ENCODE measurements at regions not wholly inside any gene's neighbourhood (a gene's known extent, or its start where the extent isn't known, plus 50 kb on each side); places are given as distances from the start of the nearest gene placed in this dataset.

GRCh38 chr6:163837691-163838431 lies 423.3 kb downstream of the QKI start:
- Mint-ChIP-seq H3K36me3 (ENCODE audit: unreplicated experiment) (no peaks in the 10 kb centered on the region), H3K27me3 (ENCODE audit: unreplicated experiment) (peaks cover 3% of the 10 kb centered on the region), H3K4me3 (ENCODE audit: unreplicated experiment) (no peak overlapping the region), H3K9me3 (ENCODE audit: unreplicated experiment) (no peaks in the 10 kb centered on the region), H3K4me1 (ENCODE audit: unreplicated experiment) (no peaks in the 10 kb centered on the region), H3K27ac (ENCODE audit: unreplicated experiment) (no peak overlapping the region)
- DNase-seq (ENCODE audit: extremely low spot score, unreplicated experiment) = no peak
- no peak for TF ChIP-seq CTCF (IDR thresholded peaks at IDR 0.05)

GRCh38 chr6:163836876-163837690 lies 422.6 kb downstream of the QKI start:
- DNase-seq (ENCODE audit: extremely low spot score, unreplicated experiment) = no peak
- Mint-ChIP-seq H3K27me3 (ENCODE audit: unreplicated experiment) (peaks cover 3% of the 10 kb centered on the region), H3K4me1 (ENCODE audit: unreplicated experiment) (no peaks in the 10 kb centered on the region), H3K9me3 (ENCODE audit: unreplicated experiment) (no peaks in the 10 kb centered on the region), H3K4me3 (ENCODE audit: unreplicated experiment) (no peak overlapping the region), H3K27ac (ENCODE audit: unreplicated experiment) (no peak overlapping the region), H3K36me3 (ENCODE audit: unreplicated experiment) (no peaks in the 10 kb centered on the region)
- no peak for TF ChIP-seq CTCF (IDR thresholded peaks at IDR 0.05)

- Mint-ChIP-seq H3K9me3 (ENCODE audit: unreplicated experiment) (peaks cover 8% of the 10 kb centered on the region), H3K4me3 (ENCODE audit: unreplicated experiment) (no peak overlapping the region), H3K36me3 (ENCODE audit: unreplicated experiment) (no peaks in the 10 kb centered on the region), H3K27ac (ENCODE audit: unreplicated experiment) (no peak overlapping the region), H3K4me1 (ENCODE audit: unreplicated experiment) (no peaks in the 10 kb centered on the region), H3K27me3 (ENCODE audit: unreplicated experiment) (peaks cover 3% of the 10 kb centered on the region)
- no peak for DNase-seq (ENCODE audit: extremely low spot score, unreplicated experiment)
- no peak for TF ChIP-seq CTCF (IDR thresholded peaks at IDR 0.05)
Observed at GRCh38 chr6:163835439-163836171, 421.1 kb downstream of the QKI start.

DNA sequence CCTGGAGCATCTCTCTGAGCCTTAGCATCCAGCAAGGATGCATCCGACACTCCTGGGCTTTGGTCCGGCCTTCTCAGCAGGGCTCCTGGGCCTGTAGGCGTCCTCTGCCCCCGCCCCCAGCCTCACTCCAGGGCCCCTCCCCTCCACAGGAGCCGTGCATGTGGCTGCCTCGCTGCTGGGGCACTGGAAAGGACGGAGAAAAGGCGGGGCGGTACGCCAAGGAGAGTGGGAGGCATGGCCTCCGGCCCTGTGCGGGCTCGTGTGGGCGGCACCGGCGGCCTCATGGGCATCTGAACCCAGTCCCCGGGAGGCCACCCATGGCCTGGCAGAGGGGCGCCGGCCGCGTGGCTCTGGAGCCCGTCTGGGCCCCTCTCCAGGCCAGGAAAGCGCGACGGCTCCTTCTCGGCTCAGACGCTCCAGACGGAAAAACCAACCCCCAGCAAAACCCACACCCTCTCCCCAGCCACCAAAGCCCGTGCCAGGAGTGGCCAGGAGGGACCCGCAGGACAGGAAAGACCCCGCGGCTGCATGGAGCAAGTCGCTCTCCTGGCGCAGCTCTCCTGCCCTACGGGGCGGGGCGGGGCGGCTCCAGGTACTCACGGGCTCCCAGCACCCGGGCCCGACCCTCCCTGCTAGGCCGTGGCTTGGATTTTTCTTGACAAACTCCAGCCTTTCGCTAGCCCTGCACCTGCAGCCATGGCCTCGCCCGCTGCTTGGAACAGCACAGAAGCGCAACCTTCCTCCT lies 419.9 kb downstream of the QKI start:
- Mint-ChIP-seq H3K27me3 (ENCODE audit: unreplicated experiment) (peaks cover 3% of the 10 kb centered on the region), H3K27ac (ENCODE audit: unreplicated experiment) (no peak overlapping the region), H3K4me3 (ENCODE audit: unreplicated experiment) (no peak overlapping the region), H3K36me3 (ENCODE audit: unreplicated experiment) (no peaks in the 10 kb centered on the region), H3K4me1 (ENCODE audit: unreplicated experiment) (no peaks in the 10 kb centered on the region), H3K9me3 (ENCODE audit: unreplicated experiment) (peaks cover 8% of the 10 kb centered on the region)
- TF ChIP-seq CTCF (IDR thresholded peaks at IDR 0.05) = no peak
- DNase-seq (ENCODE audit: extremely low spot score, unreplicated experiment) = no peak
